ENCODE measurements at regions not wholly inside any gene's neighbourhood (a gene's known extent, or its start where the extent isn't known, plus 50 kb on each side); places are given as distances from the start of the nearest gene placed in this dataset.
"Not testable (repeated sequence)": the region's sequence is repeated elsewhere in the genome, so short reads cannot be mapped to it uniquely, and the experiment has no call there.

DNA sequence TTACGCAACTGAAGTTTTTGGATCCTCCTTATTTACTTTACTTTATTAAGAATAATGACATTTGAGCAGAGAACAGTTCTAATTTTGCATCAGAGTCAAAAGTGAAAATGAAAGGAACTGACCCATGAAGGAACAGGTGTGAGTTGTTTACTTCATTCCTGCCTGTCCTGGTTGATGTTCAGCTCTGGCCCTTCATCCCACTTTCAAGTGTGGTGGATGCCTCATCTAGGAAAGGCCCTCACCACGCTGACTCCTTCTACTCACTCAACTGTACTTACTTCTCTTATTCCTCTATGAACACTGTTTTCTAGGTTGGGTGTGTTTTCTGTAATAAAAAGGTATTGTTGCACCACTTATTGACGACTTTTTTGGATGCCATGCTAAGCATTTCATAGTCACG lies 61.8 kb upstream of the PLEKHG4B start:
- Histone ChIP-seq H3K27ac (no peak overlapping the region), H3K9me3 (peaks cover 0 to 7% (median 0%) of the 10 kb centered on the region in 3 donors), H3K4me1 (no peaks in the 10 kb centered on the region), H3K36me3 (no peaks in the 10 kb centered on the region), H3K4me3 (no peak overlapping the region), H3K27me3 (peaks cover 0 to 53% (median 0%) of the 10 kb centered on the region in 4 donors)
- 43 to 51% methylated on average over 4 of the region's 4 CpGs for WGBS, 2 donors
- DNase-seq = no peak
- TF ChIP-seq POLR2A (IDR thresholded peaks at IDR 0.05) = no peak
- TF ChIP-seq CTCF (IDR thresholded peaks at IDR 0.05) = no peak
- intact Hi-C loops (cut with DNase I) = no loop called here

DNA sequence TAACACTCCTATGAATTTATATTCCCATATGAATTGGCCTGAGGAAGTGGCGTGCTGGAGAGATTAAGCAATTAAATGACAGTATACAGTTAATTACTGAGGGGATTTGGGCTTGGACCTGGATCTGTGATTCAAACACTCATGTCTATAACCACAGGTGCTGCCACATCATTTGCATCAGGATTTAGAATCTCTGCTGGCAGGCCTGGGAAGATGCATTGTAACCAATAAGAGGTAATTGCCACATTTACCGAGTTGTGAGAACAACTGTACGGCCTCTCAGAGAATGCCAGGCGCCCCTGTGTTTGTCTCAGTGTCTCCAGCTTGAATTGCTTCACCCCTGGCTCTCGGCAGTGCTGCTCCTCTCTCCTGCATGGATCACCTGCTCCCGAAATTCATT lies 61.4 kb upstream of the PLEKHG4B start:
- H3K4me3 ChIP-seq; DNase-seq; H3K4me1 ChIP-seq; H3K36me3 ChIP-seq; H3K27ac ChIP-seq; intact Hi-C loops (cut with DNase I); H3K9me3 ChIP-seq: not testable (repeated sequence)
- WGBS, 2 donors = 55 to 65% methylated on average over 6 of the region's 6 CpGs
- peaks cover 0 to 53% (median 0%) of the 10 kb centered on the region in 4 donors for H3K27me3 ChIP-seq

GRCh38 chr5:32165-32564 lies 59.8 kb upstream of the PLEKHG4B start:
- TF ChIP-seq POLR2A (IDR thresholded peaks at IDR 0.05) (no peak), CTCF (IDR thresholded peaks at IDR 0.05) (no peak)
- no peak overlapping the region for H3K27ac ChIP-seq
- no peaks in the 10 kb centered on the region for H3K4me1 ChIP-seq
- DNase-seq = no peak
- H3K9me3 ChIP-seq = peaks cover 0 to 7% (median 0%) of the 10 kb centered on the region in 3 donors
- no peak overlapping the region for H3K4me3 ChIP-seq
- peaks cover 0 to 54% (median 0%) of the 10 kb centered on the region in 4 donors for H3K27me3 ChIP-seq
- WGBS, 2 donors = 71 to 74% methylated on average over 3 to 4 of the region's 4 CpGs
- intact Hi-C loops (cut with DNase I) = no loop called here
- H3K36me3 ChIP-seq = no peaks in the 10 kb centered on the region

- H3K27ac ChIP-seq; H3K4me3 ChIP-seq; DNase-seq; H3K4me1 ChIP-seq; H3K9me3 ChIP-seq; H3K36me3 ChIP-seq; intact Hi-C loops (cut with DNase I): not testable (repeated sequence)
- peaks cover 0 to 60% (median 0%) of the 10 kb centered on the region in 4 donors for H3K27me3 ChIP-seq
Observed at GRCh38 chr5:35521-35920, 56.4 kb upstream of the PLEKHG4B start.

DNA sequence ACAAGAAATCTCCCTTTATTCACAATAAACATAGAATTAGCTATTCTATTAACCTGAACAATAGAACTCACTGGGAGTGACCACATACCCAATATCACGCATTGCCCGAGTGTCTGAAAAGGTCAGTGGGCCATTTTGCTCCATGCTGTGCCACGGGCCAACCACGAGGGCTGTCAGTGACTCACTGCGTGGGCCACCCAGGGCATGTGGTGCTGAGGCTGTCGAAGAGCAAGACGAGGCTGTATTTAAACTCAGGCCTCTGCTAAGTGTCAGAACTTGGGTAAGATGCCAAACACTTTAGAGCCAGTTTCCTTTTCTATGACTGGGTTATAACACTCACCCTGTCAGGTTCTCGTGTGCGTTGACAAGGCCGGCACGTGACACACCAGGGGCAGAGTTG lies 54.8 kb upstream of the PLEKHG4B start:
- H3K27ac ChIP-seq; DNase-seq; H3K36me3 ChIP-seq; H3K4me3 ChIP-seq; H3K9me3 ChIP-seq; intact Hi-C loops (cut with DNase I); H3K4me1 ChIP-seq: not testable (repeated sequence)
- 57 to 58% methylated on average over 6 to 11 of the region's 11 CpGs for WGBS, 2 donors
- peaks cover 0 to 55% (median 0%) of the 10 kb centered on the region in 4 donors for H3K27me3 ChIP-seq

DNA sequence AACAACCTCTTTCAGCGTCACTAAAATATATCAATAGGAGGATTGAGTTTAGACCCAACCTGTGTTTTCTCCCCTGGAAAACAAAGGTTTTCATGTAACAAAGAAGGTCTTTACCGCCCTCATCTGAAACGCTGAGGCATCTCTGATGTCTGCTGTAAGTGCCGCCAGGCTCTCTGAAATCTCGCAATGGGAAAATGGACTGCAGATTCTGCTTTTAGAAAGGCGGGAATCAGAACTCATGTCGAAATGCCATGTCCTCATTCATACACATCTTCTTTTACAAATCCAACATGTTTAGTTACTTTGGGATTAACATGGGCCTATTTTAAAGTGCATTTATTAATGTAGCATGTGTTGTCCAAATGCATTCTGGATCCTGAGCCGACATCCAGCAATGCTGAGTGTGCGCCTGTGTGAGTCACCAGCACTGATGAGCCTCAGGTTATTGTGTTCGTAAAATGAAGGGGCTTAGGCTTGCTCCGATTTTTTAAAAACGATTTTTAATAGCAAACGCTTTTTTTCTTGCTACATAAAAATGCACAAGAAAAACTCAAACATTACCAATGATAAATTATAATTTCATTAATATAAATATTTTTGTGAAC lies 51.9 kb upstream of the PLEKHG4B start:
- H3K36me3 ChIP-seq = no peaks in the 10 kb centered on the region
- H3K9me3 ChIP-seq = no peaks in the 10 kb centered on the region
- intact Hi-C loops (cut with DNase I) = no loop called here
- DNase-seq = no peak
- no peak overlapping the region for H3K4me3 ChIP-seq
- peaks cover 0 to 48% (median 0%) of the 10 kb centered on the region in 4 donors for H3K27me3 ChIP-seq
- 60 to 63% methylated on average over 13 of the region's 13 CpGs for WGBS, 2 donors
- TF ChIP-seq CTCF (IDR thresholded peaks at IDR 0.05) (no peak), POLR2A (IDR thresholded peaks at IDR 0.05) (no peak)
- no peaks in the 10 kb centered on the region for H3K4me1 ChIP-seq
- no peak overlapping the region for H3K27ac ChIP-seq
